NB4 (cell line): ENCODE measurements at regions not wholly inside any gene's neighbourhood (a gene's known extent, or its start where the extent isn't known, plus 50 kb on each side); places are given as distances from the start of the nearest gene placed in this dataset.

Experiments used
- CTCF ChIP-seq: IDR thresholded peaks from one replicate; pipeline ENCODE4 v1.5.1; 2012; ENCODE audit warnings: low read depth, low read length
- POLR2A ChIP-seq: IDR thresholded peaks from 2 replicates; pipeline ENCODE4 v1.6.1; 2011; ENCODE audit warnings: mild to moderate bottlenecking; ENCODE audit not compliant: insufficient read length; ENCODE audit errors: extremely low read depth

DNA sequence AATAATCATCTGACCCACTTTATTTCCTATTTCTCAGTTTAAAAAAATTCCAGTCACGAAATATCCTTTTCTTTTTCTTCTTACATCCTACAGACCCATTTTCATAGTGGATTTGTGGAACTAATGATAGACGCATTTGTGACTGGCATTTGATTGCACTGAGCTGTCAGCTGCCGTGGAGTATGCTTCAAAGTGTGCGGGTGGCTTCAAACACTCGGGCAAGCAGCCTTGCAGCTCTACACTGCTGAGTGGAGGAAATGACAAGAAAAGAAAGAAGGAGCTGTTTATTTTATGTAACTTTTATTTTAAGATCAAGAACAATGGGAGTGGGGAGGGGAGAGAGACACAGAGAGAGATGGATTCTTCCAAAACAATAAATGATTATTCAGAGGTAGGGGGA, 112.8 kb upstream of the NAP1L1 start:
- TF ChIP-seq CTCF (no peak), POLR2A (no peak)
